Endothelial cell of umbilical vein (primary cell): ENCODE measurements at regions not wholly inside any gene's neighbourhood (a gene's known extent, or its start where the extent isn't known, plus 50 kb on each side); places are given as distances from the start of the nearest gene placed in this dataset.

Experiments used
- BruUV-seq: library from RNA; stranded (reverse); fragments of 400-500 nt; replicated peaks from 2 replicates; lab custom pipeline; 2021; lab: Mats Ljungman, UMichigan
- CTCF ChIA-PET: fragments of 300-600, 350-600 bp; sonication (Branson Sonifier 250); formaldehyde crosslinking; loops from one replicate; lab custom pipeline; 2021; ENCODE audit warnings: antibody characterized with exemption, inconsistent platforms; lab: Charles Lee
- POLR2A ChIA-PET: fragments of 300-600, 350-600 bp; sonication (Branson Sonifier 250); formaldehyde crosslinking; loops from one replicate; lab custom pipeline; 2021; ENCODE audit warnings: antibody characterized with exemption, inconsistent platforms; lab: Charles Lee
- DNase-seq: peaks from one replicate; pipeline ENCODE4 v3.0.0-alpha.2; 2011; ENCODE audit warnings: low read depth, low spot score
- FAIRE-seq: peaks from 2 replicates; lab custom pipeline; 2011; peaks lifted over from hg19 to GRCh38; lab: Jason Lieb, UNC
- H2AFZ ChIP-seq: 2 replicates; pipeline ENCODE4 v1.6.0; 2012; ENCODE audit warnings: low read depth, low read length, control low read depth, inconsistent platforms
- H3K27ac ChIP-seq: 2 replicates; pipeline ENCODE4 v1.5.1; 2011; ENCODE audit warnings: low read depth, mild to moderate bottlenecking, control low read depth, low read length, moderate library complexity; ENCODE audit not compliant: insufficient read depth
- H3K27me3 ChIP-seq, 2 experiments: 2 replicates each; pipeline versions ENCODE4 v1.6.0 to v1.6.1; 2011; ENCODE audit warnings: low read length in 2 of 2, mixed read lengths in 1 of 2; ENCODE audit not compliant: control insufficient read depth in 2 of 2, insufficient read depth in 2 of 2
- H3K36me3 ChIP-seq, 2 experiments: 2 replicates in 1 of 2; 3 replicates in 1 of 2; pipeline ENCODE4 v1.5.1; 2011; ENCODE audit warnings: low read length in 2 of 2, mild to moderate bottlenecking in 1 of 2, moderate library complexity in 1 of 2; ENCODE audit not compliant: control insufficient read depth in 2 of 2, insufficient read depth in 2 of 2; ENCODE audit errors: extremely low read depth in 1 of 2
- H3K4me1 ChIP-seq: 3 replicates; pipeline ENCODE4 v1.5.1; 2011; ENCODE audit warnings: mild to moderate bottlenecking, low read length; ENCODE audit not compliant: control insufficient read depth, insufficient read depth; ENCODE audit errors: extremely low read depth
- H3K4me2 ChIP-seq: 2 replicates; pipeline ENCODE4 v1.6.1; 2011; ENCODE audit warnings: low read length, control low read depth, mixed read lengths; ENCODE audit not compliant: insufficient read depth
- H3K4me3 ChIP-seq, 3 experiments: fragments of 200-600 bp in 1 of 3; sonication (generic), shearing (Covaris generic) in 1 of 3; replicated peaks in 1 of 3; 2 replicates each; pipeline ENCODE4 v1.5.1; 2011 to 2016; ENCODE audit warnings: control low read depth in 3 of 3, low read length in 3 of 3, mild to moderate bottlenecking in 2 of 3, inconsistent platforms in 1 of 3, low read depth in 1 of 3, moderate library complexity in 1 of 3; ENCODE audit not compliant: insufficient read depth in 1 of 3
- H3K79me2 ChIP-seq: 2 replicates; pipeline ENCODE4 v1.6.0; 2012; ENCODE audit warnings: low read length, inconsistent platforms; ENCODE audit not compliant: control insufficient read depth, insufficient read depth
- H3K9ac ChIP-seq: replicated peaks from 2 replicates; pipeline ENCODE3; 2011; ENCODE audit warnings: low read length, control low read depth; ENCODE audit not compliant: insufficient read depth; ENCODE audit errors: extremely low read depth
- H3K9me1 ChIP-seq: replicated peaks from 3 replicates; pipeline ENCODE4 v1.6.0; 2011; ENCODE audit warnings: mild to moderate bottlenecking, low read length; ENCODE audit not compliant: control insufficient read depth, insufficient read depth; ENCODE audit errors: extremely low read depth
- H3K9me3 ChIP-seq: replicated peaks from 2 replicates; pipeline ENCODE4 v1.5.1; 2012; ENCODE audit warnings: low read length, inconsistent platforms; ENCODE audit not compliant: control insufficient read depth, insufficient read depth
- H4K20me1 ChIP-seq: replicated peaks from 2 replicates; pipeline ENCODE3; 2011; ENCODE audit warnings: mild to moderate bottlenecking, low read length; ENCODE audit not compliant: control insufficient read depth, insufficient read depth; ENCODE audit errors: extremely low read depth
- EZH2 ChIP-seq: IDR thresholded peaks from 2 replicates; pipeline ENCODE4 v1.6.1; 2012; ENCODE audit warnings: borderline replicate concordance, low read depth, mild to moderate bottlenecking, moderate library complexity, low read length, inconsistent platforms; ENCODE audit not compliant: severe bottlenecking
- FOS ChIP-seq: IDR thresholded peaks from 2 replicates; pipeline ENCODE4 v1.6.1; 2011; ENCODE audit warnings: mild to moderate bottlenecking, low read length, moderate library complexity, borderline replicate concordance; ENCODE audit not compliant: insufficient read depth
- GATA2 ChIP-seq: IDR thresholded peaks from 2 replicates; pipeline ENCODE4 v1.7.0; 2011; ENCODE audit warnings: low read depth, mild to moderate bottlenecking, moderate library complexity, mixed read lengths, low read length; ENCODE audit not compliant: insufficient read length, insufficient read depth
- JUN ChIP-seq: IDR thresholded peaks from 2 replicates; pipeline ENCODE4 v1.6.1; 2011; ENCODE audit warnings: borderline replicate concordance, low read depth; ENCODE audit not compliant: insufficient read length, insufficient read depth
- MYC ChIP-seq: IDR thresholded peaks from one replicate; pipeline ENCODE4 v1.6.1; 2011; ENCODE audit warnings: mild to moderate bottlenecking, low read depth, low read length
- POLR2A ChIP-seq: IDR thresholded peaks from 2 replicates; pipeline ENCODE4 v1.6.1; 2012; ENCODE audit warnings: low read depth, mild to moderate bottlenecking, control low read depth, low read length
- POLR2AphosphoS5 ChIP-seq: IDR thresholded peaks from 2 replicates; pipeline ENCODE4 v1.6.1; 2012; ENCODE audit warnings: low read depth, mild to moderate bottlenecking, control low read depth, low read length, moderate library complexity; ENCODE audit not compliant: insufficient read depth
- dilution Hi-C: fragments of 300-500 bp; cut with MboI; formaldehyde crosslinking; loops from one replicate; pipeline ENCODE4 v1.15.0; 2019; ENCODE audit warnings: low sequenced_read_pairs; ENCODE audit not compliant: extremely low pct_ligation_motif_present
- intact Hi-C: fragments of 100-400 bp; cut with micrococcal nuclease; formaldehyde crosslinking; loops from one replicate; pipeline ENCODE4 v1.10.0; 2022
- TF ChIP-seq, protein P1 (sequence below): IDR thresholded peaks from 2 replicates; pipeline ENCODE4 v1.6.1; 2011; ENCODE audit not compliant: insufficient read depth, insufficient read length
- TF ChIP-seq, protein P2 (sequence below), 2 donors: IDR thresholded peaks; 1 replicate in 1 of 2; 2 replicates in 1 of 2; pipeline ENCODE4 v1.5.1; 2011; ENCODE audit warnings: low read length in 2 of 2, mild to moderate bottlenecking in 2 of 2, moderate library complexity in 2 of 2, control low read depth in 1 of 2, inconsistent platforms in 1 of 2, low read depth in 1 of 2; ENCODE audit not compliant: insufficient read depth in 1 of 2; ENCODE audit errors: extremely low read depth in 1 of 2

DNA sequence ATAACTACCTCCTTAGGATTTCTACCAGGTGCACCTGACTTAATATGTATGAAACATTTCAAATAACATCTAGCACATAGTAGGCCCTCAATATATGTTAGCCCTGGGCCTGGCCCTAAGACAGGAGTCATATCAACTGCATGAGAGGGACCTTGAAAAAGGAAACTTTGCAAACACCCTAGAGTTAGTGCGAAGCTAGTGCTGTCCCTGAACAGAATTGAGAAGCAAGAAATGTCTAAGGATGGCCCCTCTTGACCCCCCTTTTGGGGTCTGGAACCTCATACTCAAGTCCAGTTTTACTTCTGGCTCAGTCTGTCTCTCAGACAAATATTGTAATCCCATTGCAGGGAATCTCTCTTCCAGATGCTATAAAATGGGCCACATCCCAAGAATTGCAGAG, 80.5 kb downstream of the CBLN1 start:
- dilution Hi-C loops, result no loop called here
- ChIA-PET CTCF (no interaction called here), POLR2A (no interaction called here)

More for the DNA sequence above, 80.5 kb downstream of the CBLN1 start:
- no peaks in the 10 kb centered on the region for H3K27me3 ChIP-seq
- no peak overlapping the region for H3K4me3 ChIP-seq
- H3K36me3 ChIP-seq, result no peaks in the 10 kb centered on the region
- intact Hi-C loops, result no loop called here
- H3K27ac ChIP-seq, result no peak overlapping the region
- H3K4me2 ChIP-seq, result no peak overlapping the region
- BruUV-seq, result no TSS peak
- H3K79me2 ChIP-seq, result no peaks in the 10 kb centered on the region
- H3K9me1 ChIP-seq, result no peaks in the 10 kb centered on the region
- no peaks in the 10 kb centered on the region for H3K4me1 ChIP-seq
- FAIRE-seq (no peak), DNase-seq (no peak)
- TF ChIP-seq FOS (no peak), POLR2A (no peak), EZH2 (no peak), POLR2AphosphoS5 (no peak), JUN (no peak), GATA2 (no peak), MYC (no peak)
- TF ChIP-seq, protein P1, sequence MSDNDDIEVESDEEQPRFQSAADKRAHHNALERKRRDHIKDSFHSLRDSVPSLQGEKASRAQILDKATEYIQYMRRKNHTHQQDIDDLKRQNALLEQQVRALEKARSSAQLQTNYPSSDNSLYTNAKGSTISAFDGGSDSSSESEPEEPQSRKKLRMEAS, result no peak
- TF ChIP-seq, protein P2, sequence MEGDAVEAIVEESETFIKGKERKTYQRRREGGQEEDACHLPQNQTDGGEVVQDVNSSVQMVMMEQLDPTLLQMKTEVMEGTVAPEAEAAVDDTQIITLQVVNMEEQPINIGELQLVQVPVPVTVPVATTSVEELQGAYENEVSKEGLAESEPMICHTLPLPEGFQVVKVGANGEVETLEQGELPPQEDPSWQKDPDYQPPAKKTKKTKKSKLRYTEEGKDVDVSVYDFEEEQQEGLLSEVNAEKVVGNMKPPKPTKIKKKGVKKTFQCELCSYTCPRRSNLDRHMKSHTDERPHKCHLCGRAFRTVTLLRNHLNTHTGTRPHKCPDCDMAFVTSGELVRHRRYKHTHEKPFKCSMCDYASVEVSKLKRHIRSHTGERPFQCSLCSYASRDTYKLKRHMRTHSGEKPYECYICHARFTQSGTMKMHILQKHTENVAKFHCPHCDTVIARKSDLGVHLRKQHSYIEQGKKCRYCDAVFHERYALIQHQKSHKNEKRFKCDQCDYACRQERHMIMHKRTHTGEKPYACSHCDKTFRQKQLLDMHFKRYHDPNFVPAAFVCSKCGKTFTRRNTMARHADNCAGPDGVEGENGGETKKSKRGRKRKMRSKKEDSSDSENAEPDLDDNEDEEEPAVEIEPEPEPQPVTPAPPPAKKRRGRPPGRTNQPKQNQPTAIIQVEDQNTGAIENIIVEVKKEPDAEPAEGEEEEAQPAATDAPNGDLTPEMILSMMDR (IDR thresholded peaks at IDR 0.05; ENCODE audit: extremely low read depth in 1 of 2, insufficient read depth in 1 of 2, low read depth in 1 of 2, low read length in 2 of 2), result no peak
- no peak overlapping the region for H3K9ac ChIP-seq
- peaks cover 8% of the 10 kb centered on the region for H3K9me3 ChIP-seq
- H4K20me1 ChIP-seq, result no peaks in the 10 kb centered on the region
- H2AFZ ChIP-seq, result no peak overlapping the region
